ENCODE measurements at regions not wholly inside any gene's neighbourhood (a gene's known extent, or its start where the extent isn't known, plus 50 kb on each side); places are given as distances from the start of the nearest gene placed in this dataset.

DNA sequence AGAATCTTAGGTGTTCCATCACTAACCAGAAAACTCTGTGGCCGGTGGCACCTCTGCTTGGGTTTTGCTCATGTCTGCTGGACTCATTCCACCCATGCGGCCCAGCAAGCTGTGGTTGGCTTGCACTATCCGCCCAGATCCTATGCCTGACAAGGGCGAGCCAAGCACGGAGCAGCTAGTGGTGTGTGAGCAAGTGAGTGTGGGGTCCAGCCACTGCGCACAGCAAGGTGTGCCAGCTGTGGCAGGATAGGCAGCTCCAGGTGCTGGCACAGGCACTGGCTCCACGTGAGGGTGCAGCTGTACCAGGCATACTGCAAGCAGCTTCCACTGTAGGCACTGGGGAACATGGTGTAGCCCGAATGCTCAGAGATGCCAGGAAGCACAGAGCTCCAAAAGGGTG is 813.7 kb upstream of the CNTN5 start:
- no peak for TF ChIP-seq EZH2 (IDR thresholded peaks at IDR 0.05; ENCODE audit: borderline replicate concordance, low read depth, low read length, poor library complexity, severe bottlenecking)
- Histone ChIP-seq H3K36me3 (ENCODE audit: insufficient read depth, low read length, poor library complexity, severe bottlenecking) (no peaks in the 10 kb centered on the region), H3K9me3 (ENCODE audit: low read depth, low read length, poor library complexity, severe bottlenecking) (peaks cover 5% of the 10 kb centered on the region), H3K4me3 (ENCODE audit: low read depth, low read length, poor library complexity, severe bottlenecking) (no peak overlapping the region), H3K27me3 (replicated peaks; ENCODE audit: insufficient read depth, low read depth, low read length, poor library complexity) (no peaks in the 10 kb centered on the region), H3K27ac (ENCODE audit: low read depth, low read length, poor library complexity, severe bottlenecking) (no peak overlapping the region), H3K4me1 (ENCODE audit: insufficient read depth, low read length, poor library complexity, severe bottlenecking) (no peaks in the 10 kb centered on the region)
- ChIA-PET CTCF (no interaction called here), POLR2A (ENCODE audit: low non-redundant PET) (no interaction called here)
- BruUV-seq (replicated peaks): no TSS peak
- no peak for DNase-seq (ENCODE audit: low spot score)
- intact Hi-C loops (cut with micrococcal nuclease; ENCODE audit: unreplicated experiment): no loop called here

GRCh38 chr11:98227278-98227677 is 793.5 kb upstream of the CNTN5 start:
- ChIA-PET CTCF (no interaction called here), POLR2A (ENCODE audit: low non-redundant PET) (no interaction called here)
- no peak for TF ChIP-seq EZH2 (IDR thresholded peaks at IDR 0.05; ENCODE audit: borderline replicate concordance, low read depth, low read length, poor library complexity, severe bottlenecking)
- TF ChIP-seq CTCF (conservative IDR thresholded peaks at IDR 0.05; ENCODE audit: low read depth, low read length): no peak
- no peak for DNase-seq (ENCODE audit: low spot score)
- intact Hi-C loops (cut with micrococcal nuclease; ENCODE audit: unreplicated experiment): no loop called here
- BruUV-seq (replicated peaks): no TSS peak
- Histone ChIP-seq H3K36me3 (ENCODE audit: insufficient read depth, low read length, poor library complexity, severe bottlenecking) (no peaks in the 10 kb centered on the region), H3K9me3 (ENCODE audit: low read depth, low read length, poor library complexity, severe bottlenecking) (peaks cover 16% of the 10 kb centered on the region), H3K27ac (ENCODE audit: low read depth, low read length, poor library complexity, severe bottlenecking) (no peak overlapping the region), H3K27me3 (replicated peaks; ENCODE audit: insufficient read depth, low read depth, low read length, poor library complexity) (no peaks in the 10 kb centered on the region), H3K4me1 (ENCODE audit: insufficient read depth, low read length, poor library complexity, severe bottlenecking) (no peaks in the 10 kb centered on the region), H3K4me3 (ENCODE audit: low read depth, low read length, poor library complexity, severe bottlenecking) (no peak overlapping the region)

GRCh38 chr11:98230678-98231077 is 790.1 kb upstream of the CNTN5 start:
- intact Hi-C loops (cut with micrococcal nuclease; ENCODE audit: unreplicated experiment): no loop called here
- TF ChIP-seq CTCF (conservative IDR thresholded peaks at IDR 0.05; ENCODE audit: low read depth, low read length) (no peak), EZH2 (IDR thresholded peaks at IDR 0.05; ENCODE audit: borderline replicate concordance, low read depth, low read length, poor library complexity, severe bottlenecking) (no peak)
- BruUV-seq (replicated peaks): no TSS peak
- Histone ChIP-seq H3K4me3 (ENCODE audit: low read depth, low read length, poor library complexity, severe bottlenecking) (no peak overlapping the region), H3K36me3 (ENCODE audit: insufficient read depth, low read length, poor library complexity, severe bottlenecking) (no peaks in the 10 kb centered on the region), H3K9me3 (ENCODE audit: low read depth, low read length, poor library complexity, severe bottlenecking) (peaks cover 20% of the 10 kb centered on the region), H3K27me3 (replicated peaks; ENCODE audit: insufficient read depth, low read depth, low read length, poor library complexity) (no peaks in the 10 kb centered on the region), H3K4me1 (ENCODE audit: insufficient read depth, low read length, poor library complexity, severe bottlenecking) (no peaks in the 10 kb centered on the region), H3K27ac (ENCODE audit: low read depth, low read length, poor library complexity, severe bottlenecking) (no peak overlapping the region)
- DNase-seq (ENCODE audit: low spot score): no peak
- POLR2A ChIA-PET (ENCODE audit: low non-redundant PET): interaction anchor here (0.7 kb wide), 1 partner anchor 95 kb away, joined by 3 read pairs; no protein-coding TSS in a partner anchor
- CTCF ChIA-PET: no interaction called here

GRCh38 chr11:98234698-98235097 is 786.1 kb upstream of the CNTN5 start:
- no peaks in the 10 kb centered on the region for H3K27me3 ChIP-seq (replicated peaks; ENCODE audit: insufficient read depth, low read depth, low read length, poor library complexity)
- BruUV-seq (replicated peaks): no TSS peak
- no peak overlapping the region for H3K27ac ChIP-seq (ENCODE audit: low read depth, low read length, poor library complexity, severe bottlenecking)
- POLR2A ChIA-PET (ENCODE audit: low non-redundant PET): no interaction called here
- no peak overlapping the region for H3K4me3 ChIP-seq (ENCODE audit: low read depth, low read length, poor library complexity, severe bottlenecking)
- intact Hi-C loops (cut with micrococcal nuclease; ENCODE audit: unreplicated experiment): no loop called here
- H3K36me3 ChIP-seq (ENCODE audit: insufficient read depth, low read length, poor library complexity, severe bottlenecking): no peaks in the 10 kb centered on the region
- no peak for DNase-seq (ENCODE audit: low spot score)
- CTCF ChIA-PET: no interaction called here
- TF ChIP-seq EZH2 (IDR thresholded peaks at IDR 0.05; ENCODE audit: borderline replicate concordance, low read depth, low read length, poor library complexity, severe bottlenecking) (no peak), CTCF (conservative IDR thresholded peaks at IDR 0.05; ENCODE audit: low read depth, low read length) (no peak)
- no peaks in the 10 kb centered on the region for H3K4me1 ChIP-seq (ENCODE audit: insufficient read depth, low read length, poor library complexity, severe bottlenecking)
- H3K9me3 ChIP-seq (ENCODE audit: low read depth, low read length, poor library complexity, severe bottlenecking): peaks cover 15% of the 10 kb centered on the region

All from A673 (cell line).